Mucosa of gallbladder (tissue), 1 donor: ENCODE measurements at regions not wholly inside any gene's neighbourhood (a gene's known extent, or its start where the extent isn't known, plus 50 kb on each side); places are given as distances from the start of the nearest gene placed in this dataset.
"Not testable (repeated sequence)": the region's sequence is repeated elsewhere in the genome, so short reads cannot be mapped to it uniquely, and the experiment has no call there.

ENCODE experiments used
- DNase-seq: peaks from one replicate; pipeline ENCODE4 v3.0.0-alpha.2; 2020; ENCODE audit warnings: low spot score
- donor health status: DM: no; HTN: no; CAD: no.

DNA sequence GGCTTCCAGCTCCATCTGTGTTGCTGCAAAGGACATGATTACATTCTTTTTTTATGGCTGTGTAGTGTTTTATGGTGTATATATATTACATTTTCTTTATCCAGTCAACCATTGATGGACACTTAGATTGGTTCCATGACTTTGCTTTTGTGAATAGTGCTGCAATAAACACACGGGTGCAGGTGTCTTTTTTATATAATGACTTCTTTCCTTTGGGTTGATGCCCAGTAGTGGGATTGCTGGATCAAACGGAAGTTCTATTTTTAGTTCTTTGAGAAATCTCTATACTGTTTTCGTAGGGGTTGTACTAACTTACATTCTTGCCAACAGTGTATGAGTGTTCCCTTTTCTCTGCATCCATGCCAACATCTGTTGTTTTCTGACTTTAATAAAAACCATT lies 189.7 kb downstream of the ACTR3B start:
- DNase-seq = no peak

DNA sequence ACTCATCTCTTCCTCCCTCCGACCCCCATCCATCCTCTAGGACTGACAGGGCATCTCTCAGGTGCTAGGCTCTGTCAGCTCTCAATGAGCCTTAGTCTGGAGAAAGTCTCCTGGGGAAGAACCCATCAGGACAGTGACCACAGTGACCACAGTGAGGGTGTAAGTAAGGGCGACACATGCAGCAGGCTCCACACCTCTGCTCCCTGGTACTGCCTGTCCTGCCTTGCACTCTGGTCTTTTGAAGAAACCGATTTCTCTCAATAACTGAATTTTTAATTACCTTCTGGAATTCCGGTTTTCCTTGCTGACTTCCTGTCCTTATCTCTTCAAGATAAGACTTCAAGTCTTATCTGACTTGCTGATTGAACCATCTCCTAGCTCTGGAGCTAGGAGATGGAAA lies 190.2 kb downstream of the ACTR3B start:
- DNase-seq = no peak

DNA sequence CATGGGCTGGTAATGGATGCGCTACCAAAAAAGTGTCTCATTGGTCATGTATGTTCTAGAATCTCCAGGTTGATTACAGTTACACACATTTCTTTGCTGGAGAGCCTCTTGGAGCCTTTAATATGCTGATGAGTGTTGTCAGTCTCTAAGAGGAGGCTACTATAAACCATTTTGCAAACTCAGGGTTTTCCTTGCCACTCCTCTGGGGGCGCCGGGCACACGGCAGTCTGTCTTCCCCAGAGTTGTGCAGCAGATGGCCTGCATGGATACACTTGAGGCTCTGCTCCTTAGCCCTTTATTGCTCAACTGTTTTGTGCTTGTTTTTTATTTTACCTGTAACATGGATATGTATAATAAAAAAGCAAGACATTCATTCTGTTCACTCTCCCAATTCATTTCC lies 196.5 kb downstream of the ACTR3B start:
- no peak for DNase-seq

DNA sequence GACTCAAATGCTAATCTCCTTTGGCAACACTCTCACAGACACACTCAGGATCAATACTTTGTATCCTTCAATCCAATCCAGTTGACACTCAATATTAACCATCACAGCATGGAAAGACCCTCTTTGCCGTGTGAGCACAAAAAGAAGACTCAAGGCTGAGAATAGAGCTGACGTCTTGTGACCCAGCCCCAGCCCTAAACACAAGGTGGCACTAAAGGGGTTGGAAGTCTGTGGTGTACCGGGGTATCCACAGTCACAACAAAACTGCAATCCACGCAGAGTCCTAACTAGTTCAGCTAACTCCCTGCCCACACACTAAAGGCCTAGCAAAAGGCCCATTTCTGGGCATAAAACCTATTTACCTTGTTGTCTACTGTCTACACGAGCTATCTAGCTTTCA lies 200.1 kb downstream of the ACTR3B start:
- DNase-seq = no peak

DNA sequence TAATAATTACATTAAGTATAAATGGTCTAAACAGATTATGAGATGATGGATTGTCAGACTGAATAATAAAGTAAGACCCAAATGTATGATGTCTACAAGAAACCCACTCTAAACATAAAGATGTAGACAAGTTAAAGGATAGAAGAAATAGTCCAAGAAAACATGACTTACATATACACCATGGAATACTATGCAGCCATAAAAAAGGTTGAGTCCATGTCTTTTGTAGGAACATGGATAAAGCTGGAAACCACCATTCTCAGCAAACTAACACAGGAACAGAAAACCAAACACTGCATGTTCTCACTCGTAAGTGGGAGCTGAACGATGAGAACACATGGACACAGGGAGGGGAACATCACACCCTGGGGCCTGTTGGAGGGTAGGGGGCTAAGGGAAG lies 202.2 kb downstream of the ACTR3B start:
- DNase-seq = not testable (repeated sequence)

DNA sequence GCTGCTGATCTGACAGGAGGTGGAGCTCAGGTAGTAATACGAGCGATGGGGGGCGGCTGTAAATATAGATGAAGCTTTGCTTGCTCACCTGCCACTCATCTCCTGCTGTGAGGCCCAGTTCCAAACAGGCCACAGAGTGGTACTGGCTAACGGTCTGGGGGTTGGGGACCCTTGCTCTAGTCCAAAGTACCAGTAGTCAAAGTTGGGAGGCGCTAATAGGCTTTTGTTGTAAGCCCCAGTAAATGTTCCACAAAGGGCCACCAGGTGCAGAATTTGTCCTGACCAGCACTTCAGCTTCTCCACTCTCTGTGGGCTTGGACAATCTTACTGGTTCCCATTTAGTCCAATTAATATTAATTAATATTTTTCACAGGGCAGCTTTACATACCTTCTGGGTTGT lies 206.6 kb downstream of the ACTR3B start:
- no peak for DNase-seq

DNA sequence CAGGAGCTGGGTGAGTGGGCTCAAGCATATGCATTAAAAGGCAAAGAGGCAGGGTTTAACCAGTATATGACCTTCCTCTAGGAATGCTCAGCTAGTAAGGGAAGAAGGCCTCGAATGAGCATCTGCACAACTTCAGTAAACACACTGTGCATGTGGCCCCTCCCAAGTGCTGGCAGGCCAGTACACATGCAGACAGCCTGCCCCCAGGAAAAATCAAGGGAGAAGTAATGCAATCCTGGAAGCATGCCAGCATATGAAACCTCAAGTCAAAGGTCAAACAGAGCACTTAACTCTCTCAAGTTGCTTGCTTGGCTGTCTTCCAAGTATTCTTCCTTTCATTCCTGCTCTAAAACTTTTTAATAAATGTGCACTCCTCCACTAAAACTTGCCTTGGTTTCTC lies 208.4 kb downstream of the ACTR3B start:
- DNase-seq = no peak

DNA sequence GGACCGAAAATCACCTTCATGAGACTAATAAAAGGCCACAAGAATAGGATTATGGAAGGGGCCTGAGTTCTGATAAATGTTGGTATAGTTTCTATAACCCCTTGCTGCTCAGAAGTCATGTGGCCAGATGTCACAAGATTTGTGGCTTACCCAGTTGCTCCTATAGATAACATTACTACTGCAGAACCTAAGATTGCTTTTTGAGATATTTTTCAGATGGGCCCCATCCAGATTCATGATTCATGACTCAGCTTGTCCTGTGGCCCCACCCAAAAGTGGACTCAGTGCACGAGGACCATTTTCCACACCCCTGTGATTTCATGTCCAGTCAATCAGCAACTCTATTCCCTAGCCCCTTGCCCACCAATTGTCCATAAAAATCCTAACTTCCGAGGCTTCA lies 209.0 kb downstream of the ACTR3B start:
- no peak for DNase-seq

DNA sequence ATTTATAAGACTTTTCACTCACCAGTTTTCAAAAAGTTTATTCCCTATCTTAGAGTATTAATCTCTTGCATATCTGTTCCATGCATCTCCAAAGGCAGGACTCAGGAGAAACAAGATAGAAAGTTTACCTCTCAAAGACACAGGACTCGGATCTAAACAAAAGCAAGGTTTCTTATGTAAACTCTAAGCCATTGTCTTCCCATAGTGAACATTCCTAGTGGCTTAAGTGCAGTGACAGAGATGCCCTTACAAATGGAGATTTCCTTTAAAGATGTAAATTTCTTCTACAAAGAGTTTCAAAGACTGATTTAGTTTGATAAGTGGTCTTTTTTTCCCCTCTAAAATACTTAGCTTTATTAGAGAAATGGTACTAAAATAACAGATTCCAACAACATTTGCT lies 209.8 kb downstream of the ACTR3B start:
- no peak for DNase-seq

DNA sequence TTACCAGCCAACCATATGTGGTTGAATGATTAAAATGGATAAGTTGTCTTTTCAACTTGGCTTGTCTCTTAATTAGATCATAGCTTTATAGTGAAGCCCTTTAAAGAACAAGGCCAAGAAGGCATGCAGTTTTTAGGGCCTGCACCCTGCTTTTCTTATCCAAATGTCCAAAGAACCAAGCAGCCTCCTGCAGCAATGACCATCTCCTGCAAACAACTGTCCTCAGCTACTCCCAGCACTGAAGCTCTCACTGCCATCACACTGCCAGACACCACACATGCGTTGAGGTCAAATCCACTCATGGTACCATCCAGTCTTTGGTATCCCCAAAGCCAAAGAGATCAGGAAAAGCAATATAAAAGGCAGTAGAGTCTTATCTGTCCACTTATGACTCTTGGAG lies 210.3 kb downstream of the ACTR3B start:
- DNase-seq = no peak

DNA sequence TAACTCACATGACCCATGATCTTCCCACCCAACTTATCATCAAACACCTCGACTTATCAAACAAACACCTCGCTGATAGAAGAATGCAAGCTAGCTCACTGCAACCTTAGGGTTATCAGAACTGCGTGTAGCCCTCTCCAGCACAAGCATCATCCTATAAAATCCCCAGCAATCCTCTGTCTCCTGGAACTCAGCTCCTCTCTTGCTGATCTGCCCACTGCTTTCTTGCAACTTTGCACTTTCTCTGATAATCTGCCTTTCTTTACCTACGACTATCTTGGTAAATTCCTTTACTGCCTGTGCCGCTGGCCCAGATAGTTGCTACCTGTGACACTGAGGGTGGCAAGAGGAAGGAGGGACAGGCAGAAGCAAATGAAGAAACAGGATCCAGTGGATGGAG lies 210.9 kb downstream of the ACTR3B start:
- no peak for DNase-seq

DNA sequence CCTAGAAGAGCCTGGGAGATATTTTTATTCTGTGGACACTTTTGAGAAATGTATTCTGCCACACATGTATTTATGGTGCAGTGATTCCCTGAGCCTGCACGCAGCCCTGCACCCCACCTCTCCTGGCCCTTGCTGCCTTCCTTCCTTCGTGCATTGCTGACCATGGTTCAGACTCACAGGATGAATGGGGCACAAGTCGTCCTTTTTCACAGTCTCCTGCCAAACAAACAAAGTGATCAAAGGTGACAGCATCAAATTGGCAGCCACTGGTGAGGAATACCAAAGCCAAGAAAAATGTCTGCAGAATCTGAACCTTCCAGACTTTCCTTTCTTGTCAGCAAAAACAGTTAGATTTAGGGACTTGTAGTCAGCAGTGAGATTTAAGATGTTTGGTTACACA lies 215.0 kb downstream of the ACTR3B start:
- no peak for DNase-seq

DNA sequence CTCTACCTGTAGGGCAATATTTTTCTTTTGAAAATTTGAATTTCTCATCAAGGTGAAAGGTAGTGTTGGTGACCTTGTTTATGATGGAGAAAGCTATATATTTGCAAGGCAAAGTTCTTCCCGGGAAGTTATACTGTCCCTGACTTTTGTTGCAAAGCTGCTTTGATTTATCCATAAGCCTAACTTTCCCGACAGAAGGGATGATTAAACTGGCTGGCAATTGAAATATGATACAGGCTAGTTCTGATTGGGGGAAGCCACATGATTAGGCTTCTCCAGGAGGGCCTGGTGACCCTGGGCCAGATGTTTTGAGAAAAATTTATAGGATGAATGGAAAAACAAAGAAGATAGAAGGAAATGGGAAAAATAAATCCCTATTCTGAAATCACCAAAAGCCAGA lies 215.5 kb downstream of the ACTR3B start:
- DNase-seq = no peak

DNA sequence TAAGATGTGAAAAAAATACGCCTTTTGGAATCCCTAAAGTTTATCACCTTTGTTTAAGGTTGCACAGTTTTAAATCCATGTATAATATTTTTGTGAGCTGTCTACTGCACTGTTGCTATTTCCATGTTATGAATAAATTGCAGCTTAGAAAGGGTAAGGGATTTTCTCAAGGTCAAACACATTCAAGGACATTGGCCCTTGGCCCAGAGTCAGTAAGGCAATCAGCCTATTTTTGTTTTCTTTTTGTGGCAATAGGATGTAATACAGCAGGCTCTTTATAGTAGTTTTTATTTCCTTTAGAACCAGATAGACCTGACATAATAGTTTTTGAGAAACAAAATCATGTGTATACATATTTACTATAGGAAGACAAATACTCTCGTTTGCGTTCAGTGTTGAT lies 219.8 kb downstream of the ACTR3B start:
- no peak for DNase-seq

DNA sequence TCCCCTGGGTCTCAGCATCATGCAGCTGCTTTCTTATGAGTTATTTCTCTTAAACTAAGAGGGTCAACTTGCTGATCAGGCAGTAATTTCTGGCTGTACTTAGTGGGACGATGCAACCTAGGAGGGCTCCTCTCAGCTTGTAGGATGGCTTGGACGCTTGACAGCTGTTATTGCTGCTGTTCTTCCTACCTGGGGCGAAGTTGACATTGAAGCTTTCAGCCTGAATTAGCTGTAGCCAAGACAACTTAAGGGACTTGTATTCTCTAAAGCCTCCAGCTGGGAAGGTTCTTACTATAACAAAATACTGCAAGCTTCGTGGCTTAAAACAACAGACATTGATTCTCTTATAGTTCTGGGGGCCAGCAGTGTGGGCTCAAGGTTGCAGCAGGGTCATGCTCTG lies 224.9 kb downstream of the ACTR3B start:
- DNase-seq = no peak

DNA sequence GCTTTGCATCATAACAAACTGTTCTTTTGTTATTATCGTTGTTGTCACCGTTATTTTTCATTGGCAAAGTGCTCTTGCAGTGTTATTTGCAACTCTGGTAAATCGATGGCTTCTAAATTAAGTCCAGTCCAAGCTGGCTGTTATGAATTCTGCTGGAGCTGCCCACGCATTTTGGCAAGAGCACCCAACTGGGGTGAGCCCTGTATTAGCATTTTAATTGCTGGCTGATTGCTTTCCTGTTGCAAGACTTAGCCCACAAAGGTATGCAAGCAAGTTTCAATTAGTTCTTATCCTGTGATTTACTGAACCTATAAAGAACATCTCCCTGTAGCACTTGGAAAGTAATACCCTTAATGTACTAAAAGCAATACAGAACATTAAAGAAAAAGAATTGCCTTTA lies 226.8 kb downstream of the ACTR3B start:
- no peak for DNase-seq

DNA sequence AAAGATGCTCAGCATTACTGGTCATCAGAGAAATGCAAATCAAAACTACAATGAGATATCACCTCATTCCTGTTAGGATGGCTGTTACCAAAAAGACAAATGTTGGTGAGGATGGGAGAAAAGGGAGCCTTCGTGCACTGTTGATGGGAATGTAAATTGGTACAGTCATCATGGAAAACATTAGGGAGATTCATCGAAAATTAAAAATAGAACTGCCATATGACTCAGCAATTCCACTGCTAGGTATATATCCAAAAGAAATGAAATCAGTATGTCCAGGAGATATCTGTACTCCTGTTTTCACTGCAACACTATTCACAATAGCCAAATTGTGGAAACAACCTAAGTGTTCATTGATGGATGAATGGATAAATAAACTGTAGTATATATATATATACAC lies 228.1 kb downstream of the ACTR3B start:
- DNase-seq = no peak

DNA sequence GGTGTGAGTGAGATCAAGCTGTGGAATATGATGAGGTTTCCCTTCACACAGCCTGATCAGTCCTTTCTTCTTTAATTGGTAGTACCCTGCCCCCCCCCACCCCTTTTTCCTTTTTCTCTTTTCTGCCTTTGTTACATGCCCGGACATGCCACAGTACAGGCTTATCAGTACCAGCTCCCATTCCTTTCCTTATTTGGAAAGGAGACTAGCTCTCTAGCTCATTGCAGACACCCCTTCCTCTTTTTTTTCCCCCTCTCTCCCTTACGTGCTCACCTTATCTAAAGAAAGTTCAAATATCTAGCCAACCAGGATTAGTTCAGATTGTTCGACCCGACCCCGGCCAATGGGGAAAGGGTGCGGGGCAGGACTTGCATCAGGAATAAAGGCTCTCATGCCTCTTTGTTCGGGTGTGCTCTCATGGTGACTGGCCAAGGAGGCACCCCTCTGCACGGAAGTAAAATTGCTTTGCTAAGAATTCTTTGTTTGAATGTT lies 230.4 kb downstream of the ACTR3B start:
- no peak for DNase-seq

DNA sequence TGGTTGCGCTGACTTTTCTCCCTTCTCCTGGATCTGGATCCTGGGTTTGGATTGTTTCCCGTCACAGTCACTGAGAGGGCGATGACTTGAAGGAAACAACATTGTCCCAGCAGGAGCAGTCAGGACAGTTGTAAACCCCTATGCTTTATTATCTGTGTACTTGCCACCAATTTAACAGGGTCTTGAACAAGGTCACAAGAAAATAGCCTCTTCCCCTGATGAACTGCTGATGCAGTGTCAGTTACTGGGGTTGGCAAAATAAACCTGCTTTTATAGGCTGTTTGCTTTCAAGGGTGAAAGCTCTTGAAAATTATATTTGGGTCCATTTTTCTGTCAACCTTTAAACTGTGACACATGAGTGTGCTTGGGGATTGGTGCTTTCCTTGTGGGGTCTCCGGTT lies 238.9 kb downstream of the ACTR3B start:
- no peak for DNase-seq

DNA sequence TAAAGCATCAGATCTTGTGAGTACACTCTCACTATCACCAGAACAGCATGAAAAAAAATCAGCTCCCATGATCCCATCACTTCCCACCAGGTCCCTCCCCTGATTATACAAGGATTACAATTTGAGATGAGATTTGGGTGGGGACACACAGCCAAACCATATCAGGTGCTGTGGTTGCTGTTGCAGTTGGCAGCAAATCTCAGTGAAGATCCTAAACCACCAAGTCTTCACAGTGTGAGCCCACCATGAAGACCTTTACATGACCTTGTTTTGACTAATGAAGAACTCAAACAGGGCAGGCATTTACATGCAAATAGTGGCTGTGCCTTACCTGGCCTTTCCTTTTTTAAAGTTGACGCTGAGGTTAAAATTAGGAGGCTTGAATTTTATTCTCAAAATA lies 242.6 kb downstream of the ACTR3B start:
- DNase-seq = no peak

DNA sequence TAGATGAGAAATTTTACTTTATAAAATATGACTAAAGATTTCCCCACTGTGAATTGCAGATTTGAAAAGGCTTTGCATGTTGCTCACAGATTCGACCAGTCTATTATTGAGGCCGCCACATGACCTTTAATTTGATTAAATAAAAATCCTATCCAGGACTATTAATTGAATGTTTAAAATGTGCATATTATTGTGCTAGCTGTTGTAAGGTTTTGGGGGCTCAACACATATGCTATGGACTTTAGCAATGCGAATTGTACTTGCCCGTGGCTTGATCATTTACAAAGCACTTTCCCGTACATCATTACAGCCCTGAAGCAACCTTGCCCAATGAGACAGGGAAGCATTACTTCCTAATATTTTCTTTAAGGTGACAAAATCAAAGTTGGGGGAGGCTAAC lies 243.0 kb downstream of the ACTR3B start:
- no peak for DNase-seq

DNA sequence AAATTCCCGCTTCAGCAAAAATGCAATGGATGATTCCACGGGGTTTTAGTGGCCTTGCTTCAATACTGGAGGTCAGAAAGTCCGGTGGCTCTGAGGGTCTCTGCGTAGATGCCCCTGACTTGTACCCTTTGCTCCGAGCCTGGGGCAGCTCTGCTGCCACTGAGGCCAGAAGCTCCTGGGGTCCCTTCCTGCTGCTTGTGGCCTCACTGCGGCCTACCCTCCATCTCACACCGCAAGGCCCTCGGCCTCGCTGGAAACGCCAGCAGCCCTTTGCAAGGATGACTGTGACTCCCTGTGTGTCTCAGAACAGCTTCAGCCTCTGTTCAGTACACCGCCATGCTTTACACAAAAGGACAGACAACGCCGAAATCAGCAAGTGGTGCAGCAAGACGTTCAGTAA lies 244.8 kb downstream of the ACTR3B start:
- DNase-seq = no peak

DNA sequence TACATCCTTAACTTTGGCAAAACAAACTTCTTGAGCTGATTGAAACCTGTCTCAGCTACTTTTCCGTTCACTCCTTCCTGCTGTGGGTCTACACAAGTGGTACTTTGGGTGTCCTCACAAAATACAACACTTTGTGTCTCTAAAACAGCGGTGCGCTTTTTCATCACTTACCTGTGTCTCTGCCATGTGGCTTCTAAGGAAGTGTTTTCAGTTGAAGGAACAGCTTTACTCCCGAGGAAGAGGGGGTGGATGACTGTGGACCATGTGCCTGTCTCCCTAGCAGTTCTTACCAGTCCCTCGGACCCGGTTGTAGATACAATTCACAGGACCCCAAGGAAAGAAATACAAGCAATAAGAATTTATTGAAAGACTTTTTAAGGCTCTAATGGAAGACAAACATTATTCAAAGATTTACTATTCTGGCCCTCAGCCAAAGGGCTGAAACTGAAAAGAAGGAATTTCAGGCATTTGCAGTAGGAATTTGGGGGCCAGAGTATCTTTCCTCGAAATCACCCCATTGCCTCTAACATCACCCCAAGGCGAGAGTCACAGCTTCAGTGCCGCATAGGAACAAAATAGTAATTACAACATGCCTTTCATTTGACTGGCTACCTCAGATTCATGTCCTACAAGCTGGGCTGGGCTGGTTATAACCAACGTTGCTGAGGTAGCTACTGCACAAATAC lies 246.3 kb downstream of the ACTR3B start:
- DNase-seq = no peak

DNA sequence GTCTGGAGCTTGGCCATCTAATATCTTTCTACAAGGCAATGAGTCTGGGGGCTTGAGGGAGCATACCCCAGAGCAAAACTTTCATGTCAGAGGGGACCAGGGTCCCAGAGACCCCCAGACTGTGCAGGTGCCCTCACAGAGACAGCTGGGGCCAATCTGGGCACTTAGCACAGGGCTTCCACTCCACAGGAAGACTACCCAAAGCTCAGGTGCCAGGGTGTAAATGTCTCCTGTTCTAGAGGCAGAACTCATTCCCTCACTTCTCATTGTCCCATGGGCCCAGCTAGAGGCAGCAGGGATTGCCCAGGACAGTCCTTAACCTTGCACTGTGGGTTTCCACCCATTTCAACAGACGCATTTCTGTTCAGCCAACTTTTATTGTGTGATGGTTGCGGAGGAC lies 246.9 kb downstream of the ACTR3B start:
- no peak for DNase-seq
